Neural progenitor cell (in vitro differentiated cells): ENCODE measurements at regions not wholly inside any gene's neighbourhood (a gene's known extent, or its start where the extent isn't known, plus 50 kb on each side); places are given as distances from the start of the nearest gene placed in this dataset.

Experiments
- DNase-seq: peaks from one replicate; pipeline ENCODE4 v3.0.0-alpha.2; 2016; ENCODE audit warnings: low spot score
- H2AFZ ChIP-seq: fragments of 200-600 bp; sonication (generic); replicated peaks from 2 replicates; pipeline ENCODE4 v1.6.1; 2016; ENCODE audit warnings: antibody characterized with exemption
- H3F3A ChIP-seq: fragments of 200-600 bp; sonication (generic); 2 replicates; pipeline ENCODE4 v1.6.1; 2016; ENCODE audit warnings: antibody characterized with exemption, low read depth
- H3K27ac ChIP-seq: fragments of 200-600 bp; sonication (generic); 2 replicates; pipeline ENCODE4 v1.5.1; 2016; ENCODE audit warnings: mild to moderate bottlenecking
- H3K27me3 ChIP-seq: fragments of 200-600 bp; sonication (generic); 2 replicates; pipeline ENCODE4 v1.6.1; 2016; ENCODE audit warnings: mild to moderate bottlenecking, moderate library complexity
- H3K36me3 ChIP-seq: fragments of 200-600 bp; sonication (generic); 2 replicates; pipeline ENCODE4 v1.5.1; 2016
- H3K4me1 ChIP-seq: fragments of 200-600 bp; sonication (generic); 2 replicates; pipeline ENCODE4 v1.6.1; 2016; ENCODE audit warnings: mixed run types
- H3K4me2 ChIP-seq: fragments of 200-600 bp; sonication (generic); 2 replicates; pipeline ENCODE4 v1.6.1; 2016
- H3K4me3 ChIP-seq: fragments of 200-600 bp; sonication (generic); 2 replicates; pipeline ENCODE4 v1.5.1; 2016
- H3K79me2 ChIP-seq: fragments of 200-600 bp; sonication (generic); 2 replicates; pipeline ENCODE4 v1.6.1; 2016; ENCODE audit warnings: low read depth
- H3K9ac ChIP-seq: fragments of 200-600 bp; sonication (generic); 2 replicates; pipeline ENCODE4 v1.6.1; 2016
- H3K9me3 ChIP-seq: fragments of 200-600 bp; sonication (generic); 2 replicates; pipeline ENCODE4 v1.5.1; 2016; ENCODE audit warnings: low read depth
- H4K20me1 ChIP-seq: fragments of 200-600 bp; sonication (generic); 2 replicates; pipeline ENCODE4 v1.6.1; 2016; ENCODE audit warnings: low read depth
- H3K27ac Mint-ChIP-seq: 3 replicates; pipeline ENCODE4 v1.8.0; 2021; ENCODE audit warnings: mixed read lengths
- H3K27me3 Mint-ChIP-seq: 2 replicates; pipeline ENCODE4 v1.8.0; 2022; ENCODE audit warnings: low read depth, mild to moderate bottlenecking, inconsistent platforms, moderate library complexity, mixed read lengths; ENCODE audit not compliant: insufficient read depth
- H3K36me3 Mint-ChIP-seq: 3 replicates; pipeline ENCODE4 v1.8.0; 2021; ENCODE audit warnings: mixed read lengths
- H3K4me1 Mint-ChIP-seq: 3 replicates; pipeline ENCODE4 v1.8.0; 2021; ENCODE audit warnings: mixed read lengths
- H3K4me3 Mint-ChIP-seq: 3 replicates; pipeline ENCODE4 v1.8.0; 2021; ENCODE audit warnings: mild to moderate bottlenecking, moderate library complexity, mixed read lengths
- H3K9me3 Mint-ChIP-seq: 3 replicates; pipeline ENCODE4 v1.8.0; 2020; ENCODE audit warnings: mixed read lengths
- EZH2 ChIP-seq: fragments of 200-600 bp; sonication (generic); IDR thresholded peaks from 2 replicates; pipeline ENCODE4 v1.6.1; 2017; ENCODE audit warnings: antibody characterized with exemption, mild to moderate bottlenecking, moderate library complexity
- EZH2phosphoT487 ChIP-seq: fragments of 200-600 bp; sonication (generic); IDR thresholded peaks from 2 replicates; pipeline ENCODE4 v1.6.1; 2017; ENCODE audit warnings: antibody characterized with exemption
- TF ChIP-seq, protein P1 (sequence below): fragments of 200-600 bp; sonication (generic); IDR thresholded peaks from 2 replicates; pipeline ENCODE4 v1.5.1; 2017; ENCODE audit warnings: antibody characterized with exemption, mild to moderate bottlenecking

DNA sequence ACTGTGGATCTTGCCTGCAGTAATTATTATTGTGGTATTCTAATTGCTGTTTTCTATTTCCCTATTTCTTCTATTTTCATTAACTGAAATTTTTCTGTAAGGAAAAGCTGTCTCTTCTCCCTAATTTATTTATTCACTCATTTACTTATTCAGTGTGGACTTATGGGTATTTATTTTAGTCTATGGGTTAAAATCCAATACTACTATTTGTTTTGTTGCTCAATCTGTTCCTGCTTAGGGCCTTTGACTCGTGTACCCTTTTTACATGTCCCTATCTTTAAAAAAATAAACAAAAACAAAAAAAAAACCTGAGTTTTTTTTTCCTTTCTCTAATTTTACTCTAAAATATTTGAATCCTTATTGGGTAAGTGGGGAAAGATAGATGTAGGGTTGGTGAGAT is 166.2 kb upstream of the IVNS1ABP start:
- Mint-ChIP-seq H3K36me3 (peaks cover 4% of the 10 kb centered on the region), H3K9me3 (peaks cover 6% of the 10 kb centered on the region), H3K4me1 (peaks cover 65% of the 10 kb centered on the region), H3K27me3 (peaks cover 23% of the 10 kb centered on the region), H3K27ac (no peak overlapping the region), H3K4me3 (no peak overlapping the region)
- Histone ChIP-seq H3K9me3 (no peaks in the 10 kb centered on the region), H3F3A (peaks cover 5% of the 10 kb centered on the region), H3K9ac (no peak overlapping the region), H3K27me3 (peaks cover 9% of the 10 kb centered on the region), H3K79me2 (no peaks in the 10 kb centered on the region), H4K20me1 (no peaks in the 10 kb centered on the region), H3K36me3 (no peaks in the 10 kb centered on the region), H3K4me2 (no peak overlapping the region), H3K4me1 (peaks cover 31% of the 10 kb centered on the region), H2AFZ (peak overlapping the region; percentile 30), H3K4me3 (no peak overlapping the region), H3K27ac (no peak overlapping the region)
- TF ChIP-seq EZH2 = no peak
- TF ChIP-seq, protein P1, sequence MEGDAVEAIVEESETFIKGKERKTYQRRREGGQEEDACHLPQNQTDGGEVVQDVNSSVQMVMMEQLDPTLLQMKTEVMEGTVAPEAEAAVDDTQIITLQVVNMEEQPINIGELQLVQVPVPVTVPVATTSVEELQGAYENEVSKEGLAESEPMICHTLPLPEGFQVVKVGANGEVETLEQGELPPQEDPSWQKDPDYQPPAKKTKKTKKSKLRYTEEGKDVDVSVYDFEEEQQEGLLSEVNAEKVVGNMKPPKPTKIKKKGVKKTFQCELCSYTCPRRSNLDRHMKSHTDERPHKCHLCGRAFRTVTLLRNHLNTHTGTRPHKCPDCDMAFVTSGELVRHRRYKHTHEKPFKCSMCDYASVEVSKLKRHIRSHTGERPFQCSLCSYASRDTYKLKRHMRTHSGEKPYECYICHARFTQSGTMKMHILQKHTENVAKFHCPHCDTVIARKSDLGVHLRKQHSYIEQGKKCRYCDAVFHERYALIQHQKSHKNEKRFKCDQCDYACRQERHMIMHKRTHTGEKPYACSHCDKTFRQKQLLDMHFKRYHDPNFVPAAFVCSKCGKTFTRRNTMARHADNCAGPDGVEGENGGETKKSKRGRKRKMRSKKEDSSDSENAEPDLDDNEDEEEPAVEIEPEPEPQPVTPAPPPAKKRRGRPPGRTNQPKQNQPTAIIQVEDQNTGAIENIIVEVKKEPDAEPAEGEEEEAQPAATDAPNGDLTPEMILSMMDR = no peak
- TF ChIP-seq EZH2phosphoT487 = no peak
- no peak for DNase-seq

DNA sequence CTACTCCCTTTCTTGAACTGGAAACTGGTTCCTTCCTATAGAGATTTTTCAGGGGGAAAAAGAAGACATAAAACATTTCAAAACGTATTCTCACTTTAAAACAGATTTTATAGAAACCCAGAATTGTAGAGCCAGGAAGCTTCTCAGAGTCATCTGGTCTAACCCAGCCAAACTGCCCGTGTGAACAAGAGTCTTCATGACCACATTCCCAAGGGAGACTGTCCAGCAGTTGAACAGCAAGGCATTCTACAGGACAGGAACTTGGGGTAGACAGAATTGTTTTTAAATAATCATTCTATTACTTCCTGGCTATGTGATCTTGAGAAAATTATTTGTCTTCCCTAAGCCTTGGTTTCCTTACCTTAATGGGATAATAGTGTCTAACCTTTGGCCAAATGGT is 163.5 kb upstream of the IVNS1ABP start:
- Mint-ChIP-seq H3K9me3 (peaks cover 6% of the 10 kb centered on the region), H3K27me3 (peaks cover 18% of the 10 kb centered on the region), H3K4me1 (peaks cover 47% of the 10 kb centered on the region), H3K36me3 (peaks cover 2% of the 10 kb centered on the region), H3K27ac (peak overlapping the region; percentile 2), H3K4me3 (peak overlapping the region; percentile 2)
- TF ChIP-seq EZH2phosphoT487 (no peak), EZH2 (no peak)
- TF ChIP-seq, protein P1 = no peak
- Histone ChIP-seq H3K4me2 (no peak overlapping the region), H3K27ac (no peak overlapping the region), H3K27me3 (peaks cover 9% of the 10 kb centered on the region), H3K36me3 (no peaks in the 10 kb centered on the region), H3F3A (peaks cover 5% of the 10 kb centered on the region), H3K9ac (no peak overlapping the region), H3K79me2 (no peaks in the 10 kb centered on the region), H3K9me3 (no peaks in the 10 kb centered on the region), H3K4me3 (no peak overlapping the region), H3K4me1 (peaks cover 22% of the 10 kb centered on the region), H2AFZ (no peak overlapping the region), H4K20me1 (no peaks in the 10 kb centered on the region)
- DNase-seq = no peak

DNA sequence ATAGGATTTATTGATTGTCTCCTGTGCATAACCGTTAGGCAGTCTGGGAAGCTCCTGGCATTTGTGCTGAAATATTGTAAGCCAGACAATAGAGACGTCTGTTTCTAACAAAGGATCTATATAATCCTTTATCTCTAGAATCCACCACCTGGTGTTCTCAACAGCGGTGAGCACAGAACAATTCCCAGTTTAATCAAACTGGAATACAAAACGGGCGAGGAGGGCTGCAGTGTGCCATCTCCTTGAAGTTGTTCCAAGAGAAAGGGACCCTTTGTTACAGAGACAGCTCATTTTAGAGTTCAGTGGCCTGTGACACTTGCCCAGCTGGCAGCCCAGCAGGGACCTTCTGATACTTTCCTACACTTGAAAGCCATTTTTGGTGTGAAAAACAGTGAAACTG is 162.8 kb upstream of the IVNS1ABP start:
- H3K27ac ChIP-seq = no peak overlapping the region

More for the DNA sequence above, 162.8 kb upstream of the IVNS1ABP start:
- Mint-ChIP-seq H3K4me3 (peak overlapping the region; percentile 68), H3K36me3 (peaks cover 2% of the 10 kb centered on the region), H3K27ac (peak overlapping the region; percentile 93), H3K4me1 (peaks cover 46% of the 10 kb centered on the region), H3K9me3 (peaks cover 6% of the 10 kb centered on the region), H3K27me3 (peaks cover 18% of the 10 kb centered on the region)
- no peak overlapping the region for H2AFZ ChIP-seq
- H3K36me3 ChIP-seq = no peaks in the 10 kb centered on the region
- H4K20me1 ChIP-seq = no peaks in the 10 kb centered on the region
- peaks cover 5% of the 10 kb centered on the region for H3F3A ChIP-seq
- no peaks in the 10 kb centered on the region for H3K9me3 ChIP-seq
- peak; percentile 59 for DNase-seq
- H3K27me3 ChIP-seq = peaks cover 9% of the 10 kb centered on the region
- H3K79me2 ChIP-seq = no peaks in the 10 kb centered on the region
- TF ChIP-seq, protein P1 = no peak
- TF ChIP-seq EZH2phosphoT487 = peak; percentile 62
- peak overlapping the region; percentile 33 for H3K4me2 ChIP-seq
- peaks cover 21% of the 10 kb centered on the region for H3K4me1 ChIP-seq
- no peak overlapping the region for H3K4me3 ChIP-seq
- no peak overlapping the region for H3K9ac ChIP-seq
